Hindlimb muscle (tissue), 1 donor: ENCODE measurements at regions not wholly inside any gene's neighbourhood (a gene's known extent, or its start where the extent isn't known, plus 50 kb on each side); places are given as distances from the start of the nearest gene placed in this dataset.

Experiments used
- DNase-seq: peaks from one replicate; pipeline ENCODE4 v3.0.0-alpha.2; 2013

DNA sequence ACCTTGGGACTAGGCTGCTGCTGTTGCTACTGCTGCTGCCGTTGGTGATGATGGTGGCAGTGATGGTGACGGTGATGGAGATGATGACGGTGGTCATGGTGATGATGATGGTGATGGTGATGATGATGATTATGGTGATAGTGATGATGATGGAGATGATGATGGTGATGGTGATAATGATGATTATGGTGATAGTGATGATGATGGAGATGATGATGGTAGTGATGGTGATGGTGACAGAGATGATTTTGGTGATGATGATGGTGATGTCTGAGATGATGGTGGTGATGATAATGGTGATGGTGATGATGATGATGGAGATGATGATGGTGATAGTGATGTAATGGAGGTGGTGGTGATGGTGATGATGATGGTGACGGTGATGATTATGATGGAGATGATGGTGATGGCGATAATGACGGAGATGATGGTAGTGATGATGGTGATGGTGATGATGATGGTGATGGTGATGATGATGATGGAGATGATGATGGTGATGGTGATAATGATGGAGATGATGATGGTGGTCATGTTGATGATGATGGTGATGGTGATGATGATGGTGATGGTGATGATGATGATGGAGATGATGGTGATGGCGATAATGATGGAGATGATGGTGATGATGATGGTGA is 156.8 kb upstream of the PWP1 start:
- DNase-seq: no peak

- DNase-seq: no peak
Observed at GRCh38 chr12:107529991-107530390, 155.6 kb upstream of the PWP1 start.

DNA sequence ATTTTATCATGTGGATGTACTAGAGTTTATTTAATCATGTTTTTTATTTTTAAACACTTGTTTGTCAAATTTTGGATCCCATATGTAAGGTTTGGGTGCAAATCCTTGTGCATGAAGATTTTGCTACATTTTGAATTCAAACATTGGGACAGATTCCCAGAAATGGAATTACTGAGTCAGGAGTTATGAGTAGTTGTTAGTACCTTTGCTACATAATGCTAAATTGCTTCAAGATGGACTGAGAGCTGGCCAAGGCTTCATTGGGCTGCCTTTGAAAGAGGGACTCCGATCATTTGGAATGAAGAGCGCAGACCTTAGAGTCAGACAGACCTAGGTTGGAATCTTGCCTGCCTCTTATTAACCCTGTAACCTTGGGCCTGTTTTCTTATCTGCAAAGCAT is 154.9 kb upstream of the PWP1 start:
- DNase-seq: peak; percentile 86

DNA sequence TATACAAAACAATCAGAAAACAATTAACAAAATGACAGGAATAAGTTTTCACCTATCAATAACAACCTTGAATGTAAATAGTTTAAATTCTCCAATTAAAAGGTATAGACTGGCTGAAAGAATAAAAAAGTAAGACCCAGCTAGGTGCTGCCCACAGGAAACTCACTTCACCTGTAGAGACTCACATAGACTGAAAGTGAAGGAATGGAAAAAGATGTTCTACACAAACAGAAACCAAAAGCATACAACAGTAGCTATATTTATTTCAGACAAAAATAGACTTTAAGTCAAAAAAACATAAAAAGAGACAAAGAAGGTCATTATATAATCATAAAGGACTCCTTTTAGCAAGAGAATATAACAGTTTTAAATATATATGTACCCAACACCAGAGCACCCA is 152.4 kb upstream of the PWP1 start:
- no peak for DNase-seq

GRCh38 chr12:107536613-107537012 is 149.0 kb upstream of the PWP1 start:
- DNase-seq: no peak

DNA sequence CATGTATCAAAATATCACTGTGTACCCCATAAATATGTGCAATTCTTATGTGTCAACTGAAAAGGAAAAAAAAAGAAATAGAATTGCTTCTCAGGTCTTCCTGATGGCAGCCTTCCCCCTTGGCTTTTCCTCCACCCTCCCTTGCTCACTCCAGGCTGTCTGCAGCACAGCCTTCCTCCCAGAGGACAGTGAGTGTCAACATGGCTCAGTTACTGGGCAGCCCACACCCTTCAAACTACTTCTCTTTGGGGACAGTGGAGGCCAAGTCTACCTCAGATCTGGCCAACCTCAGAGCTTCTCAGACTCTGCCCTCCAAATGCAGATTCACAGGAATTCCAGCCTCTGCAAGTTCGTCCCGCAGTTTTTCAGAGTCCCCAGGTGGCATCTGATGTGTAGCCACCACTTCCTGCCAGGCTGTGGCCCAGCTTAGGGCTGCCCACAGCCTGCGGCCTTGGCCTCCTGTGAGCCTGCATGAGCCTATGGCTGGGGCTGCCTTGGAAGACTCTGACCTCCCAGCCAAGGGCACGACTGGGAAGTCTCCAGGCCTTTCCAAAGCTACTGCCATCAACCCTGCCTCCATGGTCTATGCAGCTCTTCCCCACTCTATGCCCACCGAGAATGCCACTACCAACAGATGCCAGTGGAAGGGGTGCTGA is 148.0 kb upstream of the PWP1 start:
- DNase-seq: no peak

- no peak for DNase-seq
Observed at GRCh38 chr12:107539196-107539939, 146.2 kb upstream of the PWP1 start.

- DNase-seq: peak; percentile 62
Observed at GRCh38 chr12:107541001-107541705, 144.4 kb upstream of the PWP1 start.

GRCh38 chr12:107543416-107543815 is 142.2 kb upstream of the PWP1 start:
- no peak for DNase-seq

- no peak for DNase-seq
Observed at GRCh38 chr12:107543841-107544240, 141.8 kb upstream of the PWP1 start.

DNA sequence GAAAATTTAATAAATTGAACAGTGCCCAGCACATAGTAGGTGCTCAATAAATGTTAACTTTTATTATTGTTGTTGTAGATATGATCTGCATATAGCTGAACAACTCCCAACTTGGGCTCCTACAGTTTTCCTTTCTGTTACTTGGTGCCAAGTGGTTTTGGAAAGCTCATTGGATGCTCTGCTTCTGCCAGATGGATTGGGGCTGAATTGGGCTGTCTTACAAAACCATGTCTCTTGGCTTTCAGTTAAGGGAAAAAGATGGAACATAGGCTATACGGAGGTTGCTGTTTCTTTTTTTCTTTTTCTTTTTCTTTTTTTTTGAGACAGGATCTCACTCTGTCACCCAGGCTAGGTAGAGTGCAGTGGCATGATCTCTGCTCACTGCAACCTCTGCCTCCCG is 140.7 kb upstream of the PWP1 start:
- peak; percentile 79 for DNase-seq

DNA sequence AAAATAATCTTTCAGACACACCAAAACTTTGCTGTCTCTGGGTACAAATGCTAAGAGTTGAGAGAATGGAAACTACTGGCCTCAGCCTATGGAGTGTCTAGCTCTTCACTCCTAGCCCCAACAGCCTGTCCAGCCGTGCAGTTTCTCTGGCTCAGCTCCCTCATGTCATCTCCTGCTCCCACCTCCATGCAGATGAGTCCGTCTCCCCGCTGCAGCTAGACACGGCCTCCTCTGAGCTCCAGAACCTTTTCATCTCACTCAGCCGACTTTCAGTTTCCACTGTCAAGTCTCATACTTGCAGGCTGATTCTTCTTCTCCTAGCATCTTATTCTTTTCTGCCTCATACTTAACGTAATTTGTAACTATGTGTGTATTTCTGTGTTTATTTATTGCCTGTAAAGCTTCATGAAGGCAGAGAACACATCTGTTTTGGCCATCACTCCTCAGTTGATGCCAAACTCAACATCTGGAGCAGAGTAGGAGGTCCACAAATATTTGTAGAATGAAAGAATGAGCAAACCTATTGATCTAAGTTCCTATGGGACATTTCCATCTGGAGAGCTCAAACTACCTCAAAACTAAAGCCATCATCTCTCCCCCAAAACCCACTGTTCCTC is 139.8 kb upstream of the PWP1 start:
- DNase-seq: peak; percentile 83

DNA sequence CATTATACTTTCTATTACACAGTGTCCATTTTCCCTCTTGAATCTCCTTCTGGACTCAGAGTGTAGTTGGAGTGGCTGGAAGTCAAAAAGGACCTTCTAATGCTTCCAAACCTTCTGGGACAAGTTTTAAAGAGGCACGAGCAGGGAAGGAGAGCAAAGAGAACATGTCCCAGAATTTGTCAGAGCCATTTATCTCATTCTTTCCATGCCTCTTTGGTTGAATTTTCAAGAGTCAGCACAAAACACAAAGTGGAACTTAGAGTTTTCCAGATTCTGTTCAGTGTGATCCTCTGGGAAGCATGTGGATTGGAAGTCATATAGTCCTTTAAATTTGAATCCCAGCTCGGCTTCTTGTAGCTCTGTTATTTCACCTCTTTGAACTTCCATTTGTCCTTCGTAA is 138.2 kb upstream of the PWP1 start:
- DNase-seq: no peak

- DNase-seq: no peak
Observed at GRCh38 chr12:107549651-107550480, 135.7 kb upstream of the PWP1 start.

GRCh38 chr12:107551434-107551833 is 134.2 kb upstream of the PWP1 start:
- no peak for DNase-seq

- no peak for DNase-seq
Observed at GRCh38 chr12:107552263-107552662, 133.3 kb upstream of the PWP1 start.

GRCh38 chr12:107553211-107553765 is 132.3 kb upstream of the PWP1 start:
- no peak for DNase-seq

GRCh38 chr12:107554941-107555340 is 130.7 kb upstream of the PWP1 start:
- DNase-seq: no peak

GRCh38 chr12:107557026-107557425 is 128.6 kb upstream of the PWP1 start:
- no peak for DNase-seq

DNA sequence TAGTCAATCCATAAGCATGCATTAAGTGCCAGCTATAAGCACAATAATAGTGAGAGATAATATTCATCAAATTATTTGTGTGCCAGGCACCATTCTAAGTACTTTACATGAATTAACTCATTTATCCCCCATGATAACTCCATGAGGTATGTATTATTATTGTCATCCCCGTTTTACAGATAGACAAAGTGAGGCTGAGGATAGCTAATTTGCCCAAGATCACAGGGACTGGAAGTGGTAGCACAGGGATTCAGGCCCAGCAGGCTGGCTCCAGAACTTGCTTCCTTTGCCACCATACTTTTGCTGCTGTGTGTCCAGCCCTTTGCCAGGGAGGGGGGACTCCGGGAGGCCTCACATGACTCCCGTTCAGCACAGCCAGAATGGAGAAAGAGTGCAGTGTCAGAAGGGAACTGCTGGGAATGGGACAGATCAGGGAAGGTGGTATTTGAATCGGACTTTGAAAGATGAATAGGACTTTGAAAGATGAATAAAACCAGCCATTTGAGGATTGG is 128.0 kb upstream of the PWP1 start:
- DNase-seq: no peak

- DNase-seq: no peak
Observed at GRCh38 chr12:107558141-107558815, 127.3 kb upstream of the PWP1 start.
